ENCODE measurements at regions not wholly inside any gene's neighbourhood (a gene's known extent, or its start where the extent isn't known, plus 50 kb on each side); places are given as distances from the start of the nearest gene placed in this dataset.

- Mint-ChIP-seq H3K4me3 (ENCODE audit: unreplicated experiment) (no peak overlapping the region), H3K27ac (ENCODE audit: unreplicated experiment) (no peak overlapping the region), H3K36me3 (ENCODE audit: unreplicated experiment) (peaks cover 5% of the 10 kb centered on the region), H3K4me1 (ENCODE audit: low read depth, unreplicated experiment) (peaks cover 12% of the 10 kb centered on the region), H3K27me3 (ENCODE audit: unreplicated experiment) (peaks cover 9% of the 10 kb centered on the region), H3K9me3 (ENCODE audit: unreplicated experiment) (peaks cover 9% of the 10 kb centered on the region)
- DNase-seq = no peak
- TF ChIP-seq CTCF (IDR thresholded peaks at IDR 0.05; ENCODE audit: partially characterized antibody, unreplicated experiment) = no peak
These were observed 265.4 kb upstream of the HDAC4 start for GRCh38 chr2:239666053-239666854.

GRCh38 chr2:239664216-239664810 is 263.5 kb upstream of the HDAC4 start:
- no peak overlapping the region for H3K27ac Mint-ChIP-seq (ENCODE audit: unreplicated experiment)
- peaks cover 10% of the 10 kb centered on the region for H3K9me3 Mint-ChIP-seq (ENCODE audit: unreplicated experiment)
- no peak for DNase-seq
- no peak for TF ChIP-seq CTCF (IDR thresholded peaks at IDR 0.05; ENCODE audit: partially characterized antibody, unreplicated experiment)
- H3K4me3 Mint-ChIP-seq (ENCODE audit: unreplicated experiment) = no peak overlapping the region
- H3K4me1 Mint-ChIP-seq (ENCODE audit: low read depth, unreplicated experiment) = peaks cover 3% of the 10 kb centered on the region
- peaks cover 8% of the 10 kb centered on the region for H3K27me3 Mint-ChIP-seq (ENCODE audit: unreplicated experiment)
- H3K36me3 Mint-ChIP-seq (ENCODE audit: unreplicated experiment) = peaks cover 5% of the 10 kb centered on the region

GRCh38 chr2:239663364-239663924 is 262.6 kb upstream of the HDAC4 start:
- peaks cover 8% of the 10 kb centered on the region for H3K27me3 Mint-ChIP-seq (ENCODE audit: unreplicated experiment)

GRCh38 chr2:239662413-239663120 is 261.7 kb upstream of the HDAC4 start:
- no peak for DNase-seq
- TF ChIP-seq CTCF (IDR thresholded peaks at IDR 0.05; ENCODE audit: partially characterized antibody, unreplicated experiment) = no peak
- no peaks in the 10 kb centered on the region for H3K4me1 Mint-ChIP-seq (ENCODE audit: low read depth, unreplicated experiment)
- H3K27ac Mint-ChIP-seq (ENCODE audit: unreplicated experiment) = no peak overlapping the region
- peaks cover 5% of the 10 kb centered on the region for H3K36me3 Mint-ChIP-seq (ENCODE audit: unreplicated experiment)
- H3K9me3 Mint-ChIP-seq (ENCODE audit: unreplicated experiment) = peaks cover 7% of the 10 kb centered on the region
- no peak overlapping the region for H3K4me3 Mint-ChIP-seq (ENCODE audit: unreplicated experiment)
- peaks cover 8% of the 10 kb centered on the region for H3K27me3 Mint-ChIP-seq (ENCODE audit: unreplicated experiment)

More at GRCh38 chr2:239663364-239663924, 262.6 kb upstream of the HDAC4 start:
- peaks cover 5% of the 10 kb centered on the region for H3K36me3 Mint-ChIP-seq (ENCODE audit: unreplicated experiment)
- H3K4me3 Mint-ChIP-seq (ENCODE audit: unreplicated experiment) = no peak overlapping the region
- TF ChIP-seq CTCF (IDR thresholded peaks at IDR 0.05; ENCODE audit: partially characterized antibody, unreplicated experiment) = no peak
- DNase-seq = no peak
- no peaks in the 10 kb centered on the region for H3K4me1 Mint-ChIP-seq (ENCODE audit: low read depth, unreplicated experiment)
- peaks cover 7% of the 10 kb centered on the region for H3K9me3 Mint-ChIP-seq (ENCODE audit: unreplicated experiment)
- no peak overlapping the region for H3K27ac Mint-ChIP-seq (ENCODE audit: unreplicated experiment)
